ENCODE measurements at regions not wholly inside any gene's neighbourhood (a gene's known extent, or its start where the extent isn't known, plus 50 kb on each side); places are given as distances from the start of the nearest gene placed in this dataset.

GRCh38 chr5:126228934-126229333 lies 194.3 kb upstream of the GRAMD2B start:
- TF ChIP-seq CTCF (IDR thresholded peaks at IDR 0.05; ENCODE audit: extremely low read depth in 1 of 2, insufficient read depth in 1 of 2, low read depth in 1 of 2, low read length in 2 of 2) = no peak
- TF ChIP-seq MAX (IDR thresholded peaks at IDR 0.05; ENCODE audit: insufficient read depth, insufficient read length) = no peak

Measured in endothelial cell of umbilical vein (primary cell).